ENCODE measurements at regions not wholly inside any gene's neighbourhood (a gene's known extent, or its start where the extent isn't known, plus 50 kb on each side); places are given as distances from the start of the nearest gene placed in this dataset.

- no peak for DNase-seq
These were observed 124.4 kb downstream of the CTTN start for GRCh38 chr11:70522593-70523311.

DNA sequence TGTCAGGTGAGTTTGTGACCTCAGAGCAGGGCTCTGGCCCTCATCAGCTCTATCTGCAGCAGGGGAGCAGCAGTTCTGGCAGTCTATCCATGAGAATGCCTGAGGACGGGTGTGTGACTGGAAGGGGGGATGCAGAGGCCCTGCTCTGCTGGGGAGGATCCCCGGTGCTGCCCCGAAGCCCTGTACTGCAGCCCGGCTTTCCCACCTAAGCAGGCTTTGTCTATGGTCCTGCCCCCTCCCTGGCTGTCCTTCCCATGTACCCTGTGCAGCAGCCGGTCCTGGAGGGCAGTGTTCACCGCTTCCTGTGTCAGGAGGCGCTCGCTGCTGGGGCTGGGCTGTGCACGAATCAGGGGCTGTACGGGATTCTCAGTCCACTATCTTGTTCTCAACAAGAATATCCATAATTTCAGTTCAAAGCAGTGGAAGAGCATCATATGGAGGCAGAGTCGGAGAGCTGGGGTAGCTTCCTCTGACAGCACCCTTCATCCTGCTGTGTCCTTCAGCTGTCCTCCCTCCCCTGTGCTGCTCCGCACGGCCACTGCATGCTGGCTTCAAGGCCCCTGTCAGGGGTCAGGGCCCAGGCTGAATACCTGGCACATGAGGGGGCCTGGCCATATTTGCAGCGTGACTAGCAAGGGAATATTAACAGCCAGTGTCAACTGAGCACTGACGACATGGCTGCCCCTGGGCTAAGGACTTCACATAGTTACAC lies 125.2 kb downstream of the CTTN start:
- no peak for DNase-seq

DNA sequence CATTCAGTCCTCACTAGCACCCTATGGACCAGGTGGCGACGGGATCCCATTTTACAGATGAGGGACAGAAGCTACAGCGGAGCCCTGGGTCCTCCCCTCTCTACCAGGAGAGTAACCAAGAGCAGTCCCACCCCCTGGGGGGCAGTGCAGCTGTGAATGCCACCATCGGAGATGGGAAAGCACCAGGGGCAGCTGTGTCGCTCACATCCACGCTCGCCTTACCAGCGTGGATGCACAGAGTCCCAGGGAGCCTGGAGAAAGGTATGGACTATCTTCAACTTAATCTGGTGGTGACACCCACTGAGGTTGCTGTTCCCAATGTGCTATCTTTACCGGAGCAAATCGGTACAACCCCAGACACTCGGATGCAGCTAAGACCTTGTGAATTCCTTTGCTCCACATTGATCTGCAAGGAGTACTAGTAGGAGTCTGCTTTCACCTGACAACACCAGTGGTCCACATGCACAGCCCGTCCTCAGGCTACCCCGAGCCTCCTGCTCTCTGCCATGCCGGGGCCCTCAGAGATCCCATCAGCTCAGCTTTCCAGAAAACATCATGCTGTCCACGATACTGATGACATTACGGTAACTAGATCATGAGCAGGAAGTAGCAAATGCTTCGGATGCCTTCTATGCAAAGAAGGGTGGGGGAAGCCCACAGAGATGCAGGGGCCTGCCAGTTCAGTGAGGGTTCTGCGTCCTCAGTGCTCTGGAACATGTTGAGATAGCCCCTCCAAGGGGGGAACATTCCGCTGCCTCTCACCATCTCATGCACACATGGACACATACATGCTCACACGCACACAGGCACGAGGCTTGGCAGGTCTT lies 126.0 kb downstream of the CTTN start:
- DNase-seq = no peak

DNA sequence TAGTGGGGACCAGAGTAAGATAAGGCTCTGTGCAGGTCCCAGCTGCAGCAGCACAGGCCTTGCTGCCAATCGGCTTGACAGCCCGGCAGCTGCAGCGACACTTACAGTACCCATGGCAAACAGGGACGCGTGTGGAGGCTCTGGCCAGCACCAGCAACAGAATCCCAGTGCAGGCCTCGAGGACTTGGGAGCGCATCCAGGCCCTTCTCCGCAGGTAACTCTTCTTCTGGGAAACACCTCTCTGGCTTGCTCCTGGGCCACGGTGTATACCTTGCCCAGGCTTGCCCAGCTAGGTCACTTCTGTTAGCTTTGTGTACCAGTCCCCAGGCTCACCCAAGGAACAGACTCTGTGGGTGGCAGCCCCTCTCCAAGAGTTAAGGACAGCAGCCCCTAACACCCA lies 126.7 kb downstream of the CTTN start:
- no peak for DNase-seq

DNA sequence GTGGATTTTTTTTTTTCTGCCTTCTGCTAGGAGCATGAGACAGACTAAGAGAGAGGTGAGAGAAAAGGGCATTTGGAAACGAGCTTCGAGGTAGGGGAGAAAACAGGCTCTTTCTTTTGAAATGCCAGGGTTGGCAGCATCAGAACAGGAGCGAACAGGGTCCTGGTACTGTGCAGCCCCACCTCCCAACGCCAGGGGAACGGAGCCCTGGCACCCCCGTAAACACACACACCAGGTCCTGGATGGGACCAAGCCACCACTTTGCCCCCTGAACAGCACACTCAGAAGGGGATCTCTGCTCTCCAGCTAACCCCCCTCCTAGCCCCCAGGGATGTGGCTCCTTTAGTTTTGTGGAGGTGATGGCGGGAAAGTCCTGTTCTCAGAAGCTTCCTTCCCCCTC lies 127.1 kb downstream of the CTTN start:
- DNase-seq = no peak

- DNase-seq = no peak
These were observed 128.1 kb downstream of the CTTN start for GRCh38 chr11:70526116-70527045.

DNA sequence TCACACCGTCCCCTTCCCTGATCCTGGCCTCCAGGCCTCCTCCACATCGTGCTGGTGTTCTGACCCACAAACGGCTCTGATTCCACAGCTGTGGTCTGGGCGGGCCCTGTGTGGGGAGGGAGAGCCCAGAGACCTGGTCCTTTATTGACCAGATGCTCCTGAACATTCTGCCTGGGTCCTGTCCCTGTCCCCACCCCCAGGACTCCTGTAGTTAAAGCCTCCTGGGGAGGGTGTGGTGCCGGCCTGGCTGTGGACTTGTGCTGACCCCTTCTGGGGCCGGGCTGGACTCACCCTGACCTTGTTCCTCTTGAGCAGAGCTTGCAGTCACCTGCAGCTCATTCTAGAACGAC lies 128.7 kb downstream of the CTTN start:
- no peak for DNase-seq

- no peak for DNase-seq
These were observed 129.2 kb downstream of the CTTN start for GRCh38 chr11:70527429-70528045.

DNA sequence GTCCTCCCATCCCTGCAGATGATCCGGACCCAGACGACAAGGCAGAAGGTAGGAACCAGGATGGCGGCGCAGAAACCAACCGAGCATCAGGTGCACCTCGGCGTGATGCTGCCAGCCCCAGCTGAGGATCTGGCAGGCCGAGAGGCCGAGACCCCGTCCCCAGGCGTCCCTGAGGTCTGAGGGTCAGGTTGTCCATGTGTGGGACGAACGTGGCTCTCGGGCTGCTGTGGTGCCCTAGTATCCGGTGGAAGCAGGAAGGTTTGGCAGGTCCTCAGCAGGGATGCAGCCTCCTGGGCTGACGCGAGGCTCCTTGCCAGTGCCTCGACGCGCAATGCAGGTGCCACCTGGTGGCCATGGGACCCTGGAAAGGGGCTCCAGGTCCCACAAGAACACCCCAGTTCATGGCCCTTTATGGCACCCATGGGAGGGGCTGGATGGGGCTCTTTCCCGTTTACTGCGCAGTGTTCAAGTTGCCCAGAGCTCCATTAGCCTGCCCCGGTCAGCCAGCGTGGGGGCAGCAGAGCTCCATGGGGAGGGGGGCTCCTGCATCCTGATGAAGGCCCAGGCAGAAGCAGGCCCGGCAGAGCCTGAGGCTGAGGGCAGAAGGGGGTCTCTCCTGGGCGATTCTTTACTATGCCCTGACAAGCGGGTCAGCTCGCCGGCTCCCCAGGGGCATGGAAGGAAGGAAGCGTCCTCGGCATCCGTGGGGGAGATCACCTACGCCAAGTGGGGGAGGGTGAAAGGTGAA lies 129.9 kb downstream of the CTTN start:
- DNase-seq = no peak

DNA sequence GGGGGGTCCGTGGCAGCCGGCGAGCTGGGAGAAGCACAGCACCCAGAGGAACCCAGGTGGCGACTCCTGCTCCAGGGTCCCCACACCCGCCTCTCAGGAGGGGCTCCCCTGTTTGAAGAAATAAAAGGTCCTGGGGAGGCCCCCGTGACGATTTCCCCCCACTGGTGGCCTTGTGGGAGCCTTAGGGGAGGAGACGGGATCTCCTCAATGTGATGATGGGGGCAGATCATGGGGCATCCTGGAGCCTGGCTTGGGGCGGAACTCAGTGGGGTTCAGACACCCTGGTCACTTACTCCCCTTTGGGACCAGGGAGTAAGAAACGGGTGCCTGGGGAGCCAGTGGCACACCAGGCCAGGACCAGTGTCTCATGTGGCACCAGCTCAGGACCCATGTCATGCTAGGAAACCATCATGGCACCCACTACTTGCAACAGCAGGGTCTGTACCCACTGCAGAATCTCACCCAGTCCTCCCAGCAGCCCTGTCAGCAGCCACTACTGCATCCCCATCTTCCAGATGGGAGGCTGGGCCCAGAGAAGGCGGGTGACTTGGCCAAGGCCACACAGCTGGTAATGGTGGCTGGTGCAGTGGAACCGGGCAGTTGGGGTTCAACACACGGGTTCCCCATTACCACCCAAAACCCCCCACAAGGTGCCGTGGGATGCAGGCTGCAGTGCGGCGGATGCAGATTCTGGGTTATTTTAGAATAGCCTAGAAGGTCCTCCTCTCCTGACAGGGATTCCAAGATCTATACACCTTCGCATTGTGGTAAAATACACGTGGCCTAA lies 130.7 kb downstream of the CTTN start:
- no peak for DNase-seq

DNA sequence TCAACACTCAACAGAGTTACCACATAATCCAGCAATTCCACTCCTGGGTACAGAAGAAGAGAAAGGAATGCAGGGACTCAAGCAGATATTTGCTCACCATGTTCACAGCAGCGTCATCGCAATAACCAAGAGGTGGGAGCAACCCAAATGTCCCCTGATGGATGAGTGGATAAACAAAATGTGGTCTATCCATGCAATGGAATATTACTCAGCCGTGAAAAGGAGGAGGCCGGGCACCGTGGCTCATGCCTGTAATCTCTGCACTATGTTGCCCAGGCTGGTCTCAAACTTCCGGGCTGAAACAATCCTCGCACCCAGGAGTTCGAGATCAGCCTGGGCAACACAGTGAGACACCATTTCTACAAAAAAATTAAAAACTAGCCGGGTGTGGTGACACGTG lies 131.7 kb downstream of the CTTN start:
- no peak for DNase-seq

DNA sequence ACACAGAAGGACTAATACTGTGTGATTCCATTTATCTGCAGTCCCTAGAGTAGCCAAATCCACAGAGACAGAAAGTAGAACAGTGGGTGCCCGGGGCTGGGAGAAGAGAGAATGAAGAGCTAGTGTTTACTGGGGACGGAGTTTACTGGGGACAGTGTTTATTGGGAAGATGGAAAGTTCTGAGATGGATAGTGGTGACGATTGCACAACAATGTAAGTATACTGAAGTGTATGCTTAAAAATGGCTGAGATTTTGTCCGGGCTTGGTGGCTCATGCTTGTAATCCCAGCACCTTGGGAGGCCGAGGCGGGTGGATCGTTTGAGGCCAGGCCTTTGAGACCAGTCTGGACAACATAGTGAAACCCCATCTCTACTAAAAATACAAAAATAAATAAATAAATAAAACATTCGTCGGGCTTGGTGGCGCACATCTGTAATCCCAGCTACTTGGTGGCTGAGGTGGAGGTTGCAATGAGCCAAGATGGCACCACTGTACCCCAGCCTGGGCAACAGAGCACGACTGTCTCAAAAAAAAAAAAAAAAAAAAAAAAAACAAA lies 132.4 kb downstream of the CTTN start:
- no peak for DNase-seq

DNA sequence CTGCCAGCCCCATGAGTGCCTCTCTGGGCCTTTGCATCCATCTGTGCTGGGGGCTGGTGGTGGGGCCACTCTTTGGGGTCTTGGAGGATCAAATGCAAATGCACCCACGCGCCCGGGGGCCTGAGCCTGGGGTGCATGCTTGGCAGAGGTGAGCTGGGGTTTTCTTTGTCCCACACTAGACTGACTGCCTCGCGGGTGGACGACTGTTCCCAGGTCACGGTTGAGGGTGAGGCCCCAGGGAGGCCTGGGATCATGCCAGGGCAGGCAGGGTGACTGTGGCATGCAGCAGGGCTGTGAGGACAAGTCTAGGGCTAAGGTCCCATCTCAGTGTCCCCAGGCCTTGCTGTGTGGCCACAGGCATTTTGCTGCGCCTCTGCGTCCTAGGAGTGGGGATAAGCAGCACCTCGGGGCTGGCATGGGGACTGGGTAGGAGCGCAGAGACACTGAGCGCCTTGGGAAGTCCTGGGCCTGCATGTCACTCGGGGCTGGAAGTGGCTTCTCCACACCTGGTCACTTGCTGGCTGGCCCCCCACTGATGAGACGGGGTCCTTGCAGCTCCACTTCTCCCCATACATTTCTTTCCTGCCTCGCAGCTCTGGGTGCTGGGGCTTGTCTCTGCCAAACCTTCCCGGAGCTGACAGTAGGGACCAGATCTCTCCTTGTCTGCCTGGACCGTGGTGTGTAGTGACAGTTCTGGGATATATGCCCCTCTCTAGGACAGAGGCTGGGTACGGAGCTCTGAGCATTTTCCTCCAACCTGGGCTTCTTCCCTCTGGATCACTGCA lies 133.1 kb downstream of the CTTN start:
- DNase-seq = no peak

GRCh38 chr11:70532066-70532440 lies 133.7 kb downstream of the CTTN start:
- no peak for DNase-seq

GRCh38 chr11:70532731-70533130 lies 134.4 kb downstream of the CTTN start:
- no peak for DNase-seq

GRCh38 chr11:70535191-70535971 lies 137.1 kb downstream of the CTTN start:
- no peak for DNase-seq

GRCh38 chr11:70536051-70536877 lies 137.9 kb downstream of the CTTN start:
- no peak for DNase-seq
